HepG2 (cell line): ENCODE measurements at regions not wholly inside any gene's neighbourhood (a gene's known extent, or its start where the extent isn't known, plus 50 kb on each side); places are given as distances from the start of the nearest gene placed in this dataset.
A peak's percentile ranks its signal among the peaks of the same experiment; 100 is the strongest.

Source experiments
- ARNT2 ChIP-seq: sonication (generic); formaldehyde crosslinking; IDR thresholded peaks from 2 replicates; pipeline ENCODE4 v1.8.0; 2022; ENCODE audit warnings: mild to moderate bottlenecking, low read depth, missing genetic modification reagents, moderate library complexity
- ATAD3A ChIP-seq: sonication (generic); formaldehyde crosslinking; IDR thresholded peaks from 2 replicates; pipeline ENCODE4 v1.4.0; 2020; ENCODE audit warnings: missing genetic modification reagents
- ATF7 ChIP-seq, 2 experiments: fragments of 450-650 bp in 1 of 2; sonication (generic) in 1 of 2; formaldehyde crosslinking in 1 of 2; IDR thresholded peaks; 2 replicates each; pipeline versions ENCODE4 v1.4.0 to v1.6.1; 2016 to 2020; ENCODE audit warnings: antibody characterized with exemption in 1 of 2, mild to moderate bottlenecking in 1 of 2, missing genetic modification reagents in 1 of 2
- CHD2 ChIP-seq: IDR thresholded peaks from 2 replicates; pipeline ENCODE4 v1.6.1; 2011; ENCODE audit warnings: low read depth, low read length, improper control_type of control experiment
- ELF1 ChIP-seq: sonication (generic); formaldehyde crosslinking; IDR thresholded peaks from 2 replicates; pipeline ENCODE4 v1.4.0; 2020; ENCODE audit warnings: missing genetic modification reagents
- FOSL1 ChIP-seq: sonication (generic); formaldehyde crosslinking; IDR thresholded peaks from 2 replicates; pipeline ENCODE4 v1.9.0; 2021; ENCODE audit warnings: missing genetic modification reagents, borderline replicate concordance
- FOXC1 ChIP-seq: sonication (generic); formaldehyde crosslinking; IDR thresholded peaks from 2 replicates; pipeline ENCODE4 v1.8.0; 2022; ENCODE audit warnings: mild to moderate bottlenecking, missing genetic modification reagents, borderline replicate concordance
- HNRNPH1 ChIP-seq: fragments of 200-400 bp; formaldehyde crosslinking; optimal IDR thresholded peaks from 2 replicates; pipeline ENCODE3; 2017; ENCODE audit warnings: mild to moderate bottlenecking, low read depth, low read length
- HOXD1 ChIP-seq: sonication (generic); formaldehyde crosslinking; IDR thresholded peaks from 2 replicates; pipeline ENCODE4 v1.5.0; 2020; ENCODE audit warnings: missing genetic modification reagents
- JUN ChIP-seq: sonication (generic); formaldehyde crosslinking; IDR thresholded peaks from 2 replicates; pipeline ENCODE4 v1.4.0; 2020; ENCODE audit warnings: mild to moderate bottlenecking, missing genetic modification reagents
- KLF12 ChIP-seq: sonication (generic); formaldehyde crosslinking; IDR thresholded peaks from 2 replicates; pipeline ENCODE4 v1.4.0; 2020; ENCODE audit warnings: missing genetic modification reagents, borderline replicate concordance
- KLF13 ChIP-seq: sonication (generic); formaldehyde crosslinking; IDR thresholded peaks from 2 replicates; pipeline ENCODE4 v1.4.0; 2020; ENCODE audit warnings: mild to moderate bottlenecking, missing genetic modification reagents
- MED8 ChIP-seq: sonication (generic); formaldehyde crosslinking; IDR thresholded peaks from 2 replicates; pipeline ENCODE4 v1.8.1; 2023; ENCODE audit warnings: mild to moderate bottlenecking, missing genetic modification reagents; ENCODE audit not compliant: insufficient replicate concordance
- MYNN ChIP-seq: sonication (generic); formaldehyde crosslinking; IDR thresholded peaks from 2 replicates; pipeline ENCODE4 v1.4.0; 2020; ENCODE audit warnings: mild to moderate bottlenecking, low read depth, missing genetic modification reagents
- MZF1 ChIP-seq: sonication (generic); formaldehyde crosslinking; IDR thresholded peaks from 2 replicates; pipeline ENCODE4 v1.8.1; 2023; ENCODE audit warnings: mild to moderate bottlenecking, missing genetic modification reagents, borderline replicate concordance
- PHB2 ChIP-seq: fragments of 450-650 bp; IDR thresholded peaks from 2 replicates; pipeline ENCODE4 v1.6.1; 2018; ENCODE audit not compliant: partially characterized antibody
- PHF5A ChIP-seq: IDR thresholded peaks from one replicate; pipeline ENCODE4 v1.6.1; 2018; ENCODE audit warnings: low read depth, missing genetic modification reagents; ENCODE audit not compliant: unreplicated experiment
- POLR2AphosphoS2 ChIP-seq: IDR thresholded peaks from 2 replicates; pipeline ENCODE4 v1.6.1; 2011; ENCODE audit warnings: low read depth, low read length, improper control_type of control experiment
- RBAK ChIP-seq: sonication (generic); formaldehyde crosslinking; IDR thresholded peaks from 2 replicates; pipeline ENCODE4 v1.5.1; 2020; ENCODE audit warnings: mild to moderate bottlenecking, missing genetic modification reagents
- SNAI1 ChIP-seq: sonication (generic); formaldehyde crosslinking; IDR thresholded peaks from 2 replicates; pipeline ENCODE4 v1.5.0; 2020; ENCODE audit warnings: mild to moderate bottlenecking, missing genetic modification reagents, borderline replicate concordance
- TBX2 ChIP-seq: sonication (generic); formaldehyde crosslinking; IDR thresholded peaks from 2 replicates; pipeline ENCODE4 v1.5.0; 2020; ENCODE audit warnings: missing genetic modification reagents, mild to moderate bottlenecking, borderline replicate concordance
- TP53 ChIP-seq: sonication (generic); formaldehyde crosslinking; conservative IDR thresholded peaks from 2 replicates; pipeline ENCODE4 v1.4.0; 2020; ENCODE audit warnings: missing genetic modification reagents
- ZEB1 ChIP-seq: IDR thresholded peaks from 2 replicates; pipeline ENCODE4 v1.6.1; 2012; ENCODE audit warnings: mild to moderate bottlenecking, low read depth, inconsistent platforms; ENCODE audit not compliant: insufficient replicate concordance
- ZNF446 ChIP-seq: sonication (generic); formaldehyde crosslinking; IDR thresholded peaks from 2 replicates; pipeline ENCODE4 v1.5.0; 2020; ENCODE audit warnings: mild to moderate bottlenecking, missing genetic modification reagents
- ZNF503 ChIP-seq: sonication (generic); formaldehyde crosslinking; IDR thresholded peaks from 2 replicates; pipeline ENCODE4 v1.4.0; 2020; ENCODE audit warnings: missing genetic modification reagents
- ZNF557 ChIP-seq: sonication (generic); formaldehyde crosslinking; IDR thresholded peaks from 2 replicates; pipeline ENCODE4 v1.4.0; 2020; ENCODE audit warnings: missing genetic modification reagents
- ZNF577 ChIP-seq: sonication (generic); formaldehyde crosslinking; IDR thresholded peaks from 2 replicates; pipeline ENCODE4 v1.4.0; 2020; ENCODE audit warnings: mild to moderate bottlenecking, low read depth, missing genetic modification reagents, borderline replicate concordance
- ZNF598 ChIP-seq: sonication (generic); formaldehyde crosslinking; IDR thresholded peaks from 2 replicates; pipeline ENCODE4 v1.5.1; 2020; ENCODE audit warnings: mild to moderate bottlenecking, missing genetic modification reagents, borderline replicate concordance
- TF ChIP-seq, protein P1 (sequence below): sonication (generic); formaldehyde crosslinking; IDR thresholded peaks from 2 replicates; pipeline ENCODE4 v1.4.0; 2020; ENCODE audit warnings: missing genetic modification reagents, mild to moderate bottlenecking, borderline replicate concordance

GRCh38 chr2:203650860-203651613 lies 55.4 kb upstream of the CD28 start (continued):
- TF ChIP-seq, protein P1, sequence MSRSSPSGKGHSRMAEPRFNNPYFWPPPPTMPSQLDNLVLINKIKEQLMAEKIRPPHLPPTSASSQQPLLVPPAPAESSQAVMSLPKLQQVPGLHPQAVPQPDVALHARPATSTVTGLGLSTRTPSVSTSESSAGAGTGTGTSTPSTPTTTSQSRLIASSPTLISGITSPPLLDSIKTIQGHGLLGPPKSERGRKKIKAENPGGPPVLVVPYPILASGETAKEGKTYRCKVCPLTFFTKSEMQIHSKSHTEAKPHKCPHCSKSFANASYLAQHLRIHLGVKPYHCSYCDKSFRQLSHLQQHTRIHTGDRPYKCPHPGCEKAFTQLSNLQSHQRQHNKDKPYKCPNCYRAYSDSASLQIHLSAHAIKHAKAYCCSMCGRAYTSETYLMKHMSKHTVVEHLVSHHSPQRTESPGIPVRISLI (CRISPR knock-in tag) = no peak
- TF ChIP-seq SNAI1 (CRISPR knock-in tag) = no peak; the same call in 1 of the 2 replicates
- no peak for TF ChIP-seq MYNN (CRISPR knock-in tag)
- TF ChIP-seq ZNF557 = peak; percentile 35; the same call in 1 of the 2 replicates
- no peak for TF ChIP-seq ARNT2 (CRISPR knock-in tag)
- no peak for TF ChIP-seq KLF12 (CRISPR knock-in tag)
- TF ChIP-seq ZEB1 = no peak
- no peak for TF ChIP-seq KLF13 (CRISPR knock-in tag)
- TF ChIP-seq ATAD3A (CRISPR knock-in tag) = no peak
- no peak for TF ChIP-seq PHB2
- TF ChIP-seq ZNF598 (CRISPR knock-in tag) = no peak
- no peak for TF ChIP-seq HNRNPH1
- TF ChIP-seq FOXC1 = 0 out of 2 replicates have a peak, but pooled peaks have one; percentile 58
- peak; percentile 90 for TF ChIP-seq TBX2
- TF ChIP-seq ELF1 (CRISPR knock-in tag) = peak; percentile 79
- TF ChIP-seq TP53 (CRISPR knock-in tag) = no peak
- TF ChIP-seq MED8 (CRISPR knock-in tag) = no peak
- no peak for TF ChIP-seq RBAK (CRISPR knock-in tag)
- TF ChIP-seq ATF7 (IDR thresholded peaks at IDR 0.05) = no peak
- no peak for TF ChIP-seq ATF7 (CRISPR knock-in tag; IDR thresholded peaks at IDR 0.05)
- peak; percentile 26; the same call in 1 of the 2 replicates for TF ChIP-seq ZNF503 (CRISPR knock-in tag)
- no peak for TF ChIP-seq ZNF577 (CRISPR knock-in tag)
- no peak for TF ChIP-seq FOSL1 (CRISPR knock-in tag)
- no peak for TF ChIP-seq JUN (CRISPR knock-in tag)
- no peak for TF ChIP-seq ZNF446 (CRISPR knock-in tag)
- TF ChIP-seq MZF1 (CRISPR knock-in tag) = no peak
- no peak for TF ChIP-seq CHD2
- TF ChIP-seq PHF5A (CRISPR knock-in tag) = peak; percentile 34
- no peak for TF ChIP-seq POLR2AphosphoS2
- no peak for TF ChIP-seq HOXD1 (CRISPR knock-in tag)
